NCI-H226 (cell line): ENCODE measurements at regions not wholly inside any gene's neighbourhood (a gene's known extent, or its start where the extent isn't known, plus 50 kb on each side); places are given as distances from the start of the nearest gene placed in this dataset.
"Not testable (repeated sequence)": the region's sequence is repeated elsewhere in the genome, so short reads cannot be mapped to it uniquely, and the experiment has no call there.

ENCODE experiments used
- DNase-seq: peaks from one replicate; pipeline ENCODE4 v3.0.0-alpha.2; 2015

GRCh38 chr14:41051801-41052200 is 554.9 kb upstream of the LRFN5 start:
- no peak for DNase-seq

GRCh38 chr14:41047763-41048162 is 558.9 kb upstream of the LRFN5 start:
- no peak for DNase-seq

GRCh38 chr14:41037388-41037787 is 569.3 kb upstream of the LRFN5 start:
- DNase-seq = no peak

GRCh38 chr14:41034969-41035368 is 571.7 kb upstream of the LRFN5 start:
- no peak for DNase-seq

- peak; percentile 61 for DNase-seq
Measured at GRCh38 chr14:41022932-41023331, 583.7 kb upstream of the LRFN5 start.

GRCh38 chr14:41016213-41016612 is 590.5 kb upstream of the LRFN5 start:
- no peak for DNase-seq

GRCh38 chr14:41000350-41000749 is 606.3 kb upstream of the LRFN5 start:
- no peak for DNase-seq

- DNase-seq = no peak
Measured at GRCh38 chr14:40989260-40989659, 617.4 kb upstream of the LRFN5 start.

GRCh38 chr14:40987481-40987880 is 619.2 kb upstream of the LRFN5 start:
- DNase-seq = no peak

GRCh38 chr14:40986655-40987054 is 620.0 kb upstream of the LRFN5 start:
- no peak for DNase-seq

- no peak for DNase-seq
Measured at GRCh38 chr14:40985584-40985983, 621.1 kb upstream of the LRFN5 start.

GRCh38 chr14:40983604-40984003 is 623.1 kb upstream of the LRFN5 start:
- DNase-seq = peak; percentile 28

GRCh38 chr14:40981247-40981646 is 625.4 kb upstream of the LRFN5 start:
- DNase-seq = peak; percentile 38

- DNase-seq = not testable (repeated sequence)
Measured at GRCh38 chr14:40960257-40960656, 646.4 kb upstream of the LRFN5 start.

GRCh38 chr14:40955131-40955505 is 651.6 kb upstream of the LRFN5 start:
- no peak for DNase-seq

- not testable (repeated sequence) for DNase-seq
Measured at GRCh38 chr14:40954448-40955130, 652.1 kb upstream of the LRFN5 start.

- DNase-seq = no peak
Measured at GRCh38 chr14:40944521-40944920, 662.2 kb upstream of the LRFN5 start.

GRCh38 chr14:40936861-40937260 is 669.8 kb upstream of the LRFN5 start:
- DNase-seq = no peak

- DNase-seq = no peak
Measured at GRCh38 chr14:40920380-40920779, 686.3 kb upstream of the LRFN5 start.

GRCh38 chr14:40911141-40911540 is 695.5 kb upstream of the LRFN5 start:
- no peak for DNase-seq

- no peak for DNase-seq
Measured at GRCh38 chr14:40909906-40910305, 696.8 kb upstream of the LRFN5 start.

- no peak for DNase-seq
Measured at GRCh38 chr14:40903709-40904108, 703.0 kb upstream of the LRFN5 start.

- no peak for DNase-seq
Measured at GRCh38 chr14:40899435-40899834, 707.2 kb upstream of the LRFN5 start.

GRCh38 chr14:40894846-40895245 is 711.8 kb upstream of the LRFN5 start:
- DNase-seq = no peak

- DNase-seq = no peak
Measured at GRCh38 chr14:40889126-40889525, 717.5 kb upstream of the LRFN5 start.
